ENCODE measurements at regions not wholly inside any gene's neighbourhood (a gene's known extent, or its start where the extent isn't known, plus 50 kb on each side); places are given as distances from the start of the nearest gene placed in this dataset.

DNA sequence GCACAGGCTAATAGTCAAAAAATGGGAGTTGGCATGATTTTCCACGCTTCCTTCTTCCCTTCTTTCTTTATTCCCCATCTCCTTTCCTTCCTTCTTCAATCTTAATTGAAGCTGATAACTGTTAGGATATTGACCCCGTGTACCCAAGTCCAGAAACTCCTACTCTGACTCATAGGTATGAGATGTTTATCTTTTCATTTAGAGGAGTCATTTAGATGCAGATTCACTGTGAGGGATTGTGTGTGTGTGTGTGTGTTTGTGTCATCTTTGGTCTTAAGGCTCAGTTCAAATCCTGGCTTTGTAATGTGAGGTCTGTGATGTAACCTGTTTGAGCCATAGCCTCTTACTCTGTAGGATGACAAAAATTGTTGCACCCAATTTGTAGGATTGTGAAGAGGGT, 332.0 kb upstream of the MAF start:
- Histone ChIP-seq H3K4me3 (ENCODE audit: low read depth, low read length) (no peak overlapping the region), H3K27ac (ENCODE audit: low read depth, low read length) (no peak overlapping the region), H3K27me3 (ENCODE audit: control insufficient read depth, insufficient read depth, low read length) (no peaks in the 10 kb centered on the region), H3K9me3 (ENCODE audit: control insufficient read depth, insufficient read depth, low read length) (no peaks in the 10 kb centered on the region)
- POLR2A ChIA-PET, result no interaction called here
- TF ChIP-seq, protein P1, sequence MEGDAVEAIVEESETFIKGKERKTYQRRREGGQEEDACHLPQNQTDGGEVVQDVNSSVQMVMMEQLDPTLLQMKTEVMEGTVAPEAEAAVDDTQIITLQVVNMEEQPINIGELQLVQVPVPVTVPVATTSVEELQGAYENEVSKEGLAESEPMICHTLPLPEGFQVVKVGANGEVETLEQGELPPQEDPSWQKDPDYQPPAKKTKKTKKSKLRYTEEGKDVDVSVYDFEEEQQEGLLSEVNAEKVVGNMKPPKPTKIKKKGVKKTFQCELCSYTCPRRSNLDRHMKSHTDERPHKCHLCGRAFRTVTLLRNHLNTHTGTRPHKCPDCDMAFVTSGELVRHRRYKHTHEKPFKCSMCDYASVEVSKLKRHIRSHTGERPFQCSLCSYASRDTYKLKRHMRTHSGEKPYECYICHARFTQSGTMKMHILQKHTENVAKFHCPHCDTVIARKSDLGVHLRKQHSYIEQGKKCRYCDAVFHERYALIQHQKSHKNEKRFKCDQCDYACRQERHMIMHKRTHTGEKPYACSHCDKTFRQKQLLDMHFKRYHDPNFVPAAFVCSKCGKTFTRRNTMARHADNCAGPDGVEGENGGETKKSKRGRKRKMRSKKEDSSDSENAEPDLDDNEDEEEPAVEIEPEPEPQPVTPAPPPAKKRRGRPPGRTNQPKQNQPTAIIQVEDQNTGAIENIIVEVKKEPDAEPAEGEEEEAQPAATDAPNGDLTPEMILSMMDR (IDR thresholded peaks at IDR 0.05; ENCODE audit: low read depth, low read length), result no peak
- CTCF ChIA-PET, result no interaction called here
- DNase-seq (ENCODE audit: low read depth, low spot score), result no peak

DNA sequence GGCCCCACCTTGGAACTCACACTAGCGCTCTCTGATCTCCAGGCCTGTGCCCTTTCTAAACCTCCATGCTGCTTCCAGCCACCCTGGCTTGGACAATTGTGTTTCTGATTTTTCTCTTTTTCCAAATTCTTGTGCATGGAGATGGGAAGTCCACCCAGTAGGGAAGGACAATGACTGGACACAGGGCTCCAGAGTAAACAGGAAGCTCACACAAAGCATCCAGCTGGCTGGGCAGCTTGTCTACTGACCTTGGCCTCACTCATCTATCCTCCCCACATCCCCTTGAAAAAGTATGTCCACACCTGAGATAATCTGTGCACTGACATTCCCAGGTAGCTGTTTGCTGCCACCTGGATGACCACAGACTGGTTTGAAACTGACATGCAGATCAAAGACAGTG, 331.2 kb upstream of the MAF start:
- no peak overlapping the region for H3K4me3 ChIP-seq (ENCODE audit: low read depth, low read length)
- H3K27ac ChIP-seq (ENCODE audit: low read depth, low read length), result no peak overlapping the region
- TF ChIP-seq, protein P1 (IDR thresholded peaks at IDR 0.05; ENCODE audit: low read depth, low read length), result no peak
- H3K27me3 ChIP-seq (ENCODE audit: control insufficient read depth, insufficient read depth, low read length), result no peaks in the 10 kb centered on the region
- POLR2A ChIA-PET, result no interaction called here
- CTCF ChIA-PET, result interaction anchor here (1.2 kb wide), 1 partner anchor 438 kb away, joined by 3 read pairs; no protein-coding TSS in a partner anchor
- H3K9me3 ChIP-seq (ENCODE audit: control insufficient read depth, insufficient read depth, low read length), result no peaks in the 10 kb centered on the region
- no peak for DNase-seq (ENCODE audit: low read depth, low spot score)

GRCh38 chr16:79929260-79929965, 328.9 kb upstream of the MAF start:
- Histone ChIP-seq H3K27me3 (ENCODE audit: control insufficient read depth, insufficient read depth, low read length) (no peaks in the 10 kb centered on the region), H3K4me3 (ENCODE audit: low read depth, low read length) (no peak overlapping the region), H3K9me3 (ENCODE audit: control insufficient read depth, insufficient read depth, low read length) (no peaks in the 10 kb centered on the region), H3K27ac (ENCODE audit: low read depth, low read length) (no peak overlapping the region)
- ChIA-PET POLR2A (no interaction called here), CTCF (interaction anchor here (0.6 kb wide), 1 partner anchor 1694 kb away, joined by 3 read pairs; no protein-coding TSS in a partner anchor)
- DNase-seq (ENCODE audit: low read depth, low spot score), result no peak
- TF ChIP-seq, protein P1 (IDR thresholded peaks at IDR 0.05; ENCODE audit: low read depth, low read length), result no peak

- Histone ChIP-seq H3K27ac (ENCODE audit: low read depth, low read length) (no peak overlapping the region), H3K4me3 (ENCODE audit: low read depth, low read length) (no peak overlapping the region), H3K27me3 (ENCODE audit: control insufficient read depth, insufficient read depth, low read length) (no peaks in the 10 kb centered on the region), H3K9me3 (ENCODE audit: control insufficient read depth, insufficient read depth, low read length) (no peaks in the 10 kb centered on the region)
- TF ChIP-seq, protein P1 (IDR thresholded peaks at IDR 0.05; ENCODE audit: low read depth, low read length), result no peak
- CTCF ChIA-PET, result no interaction called here
- POLR2A ChIA-PET, result no interaction called here
- DNase-seq (ENCODE audit: low read depth, low spot score), result no peak
Observed at GRCh38 chr16:79928142-79928873, 327.8 kb upstream of the MAF start.
